Stimulated activated CD8-positive, alpha-beta memory T cell treated with anti-CD3 and anti-CD28 coated beads, Interleukin-7, amount 100 ng/mL, for 48 hours (primary cell): ENCODE measurements at regions not wholly inside any gene's neighbourhood (a gene's known extent, or its start where the extent isn't known, plus 50 kb on each side); places are given as distances from the start of the nearest gene placed in this dataset.
A peak's percentile ranks its signal among the peaks of the same experiment; 100 is the strongest.
"Not testable (repeated sequence)": the region's sequence is repeated elsewhere in the genome, so short reads cannot be mapped to it uniquely, and the experiment has no call there.

Experiments
- DNase-seq, 2 donors: peaks; one replicate each; pipeline ENCODE4 v3.0.0-alpha.2; 2020; ENCODE audit warnings: low read depth in 1 of 2; ENCODE audit errors: extremely low read depth in 1 of 2

- DNase-seq = no peak
Observed at GRCh38 chrY:20042993-20043392, 298.5 kb upstream of the KDM5D start.

- DNase-seq = no peak
Observed at GRCh38 chrY:20025676-20026075, 281.1 kb upstream of the KDM5D start.

- DNase-seq = not testable (repeated sequence)
Observed at GRCh38 chrY:19993410-19993809, 248.9 kb upstream of the KDM5D start.

GRCh38 chrY:19973012-19973411, 228.5 kb upstream of the KDM5D start:
- DNase-seq = no peak

GRCh38 chrY:19947702-19948101, 203.2 kb upstream of the KDM5D start:
- DNase-seq = no peak

- DNase-seq = no peak
Observed at GRCh38 chrY:19899011-19899410, 154.5 kb upstream of the KDM5D start.

GRCh38 chrY:19892076-19892964, 147.8 kb upstream of the KDM5D start:
- DNase-seq = no peak

GRCh38 chrY:19882145-19882544, 137.6 kb upstream of the KDM5D start:
- DNase-seq = no peak

GRCh38 chrY:19869715-19870114, 125.2 kb upstream of the KDM5D start:
- DNase-seq = no peak

GRCh38 chrY:19869281-19869680, 124.8 kb upstream of the KDM5D start:
- DNase-seq = no peak

GRCh38 chrY:19868647-19869046, 124.1 kb upstream of the KDM5D start:
- DNase-seq = no peak

GRCh38 chrY:19856474-19857135, 112.1 kb upstream of the KDM5D start:
- no peak for DNase-seq

- DNase-seq = no peak
Observed at GRCh38 chrY:19842972-19843371, 98.4 kb upstream of the KDM5D start.

GRCh38 chrY:19824136-19824535, 79.6 kb upstream of the KDM5D start:
- DNase-seq = no peak

- no peak for DNase-seq
Observed at GRCh38 chrY:19818546-19818945, 74.0 kb upstream of the KDM5D start.

GRCh38 chrY:19816920-19817319, 72.4 kb upstream of the KDM5D start:
- no peak for DNase-seq

GRCh38 chrY:19816053-19816823, 71.7 kb upstream of the KDM5D start:
- peak in 1 of 2 donors; percentile 1 for DNase-seq
